Nephron progenitor cell (in vitro differentiated cells): ENCODE measurements at regions not wholly inside any gene's neighbourhood (a gene's known extent, or its start where the extent isn't known, plus 50 kb on each side); places are given as distances from the start of the nearest gene placed in this dataset.

ENCODE experiments used
- DNase-seq: peaks from one replicate; pipeline ENCODE4 v3.0.0; 2021
- H3K27ac Mint-ChIP-seq: 2 replicates; pipeline ENCODE4 v1.8.0; 2021; ENCODE audit warnings: mild to moderate bottlenecking, moderate library complexity, mixed read lengths
- H3K27me3 Mint-ChIP-seq: 2 replicates; pipeline ENCODE4 v1.8.0; 2021; ENCODE audit warnings: mild to moderate bottlenecking, low read depth, mixed read lengths; ENCODE audit not compliant: poor library complexity
- H3K36me3 Mint-ChIP-seq: 2 replicates; pipeline ENCODE4 v1.8.0; 2021; ENCODE audit warnings: low read depth, mixed read lengths
- H3K4me1 Mint-ChIP-seq: 2 replicates; pipeline ENCODE4 v1.8.0; 2021; ENCODE audit warnings: mixed read lengths
- H3K4me3 Mint-ChIP-seq: 2 replicates; pipeline ENCODE4 v1.8.0; 2021; ENCODE audit warnings: mild to moderate bottlenecking, moderate library complexity, mixed read lengths
- H3K9me3 Mint-ChIP-seq: 2 replicates; pipeline ENCODE4 v1.8.0; 2021; ENCODE audit warnings: mild to moderate bottlenecking, moderate library complexity, mixed read lengths
- CTCF ChIP-seq: fragments of 200-600 bp; sonication (generic); IDR thresholded peaks from 2 replicates; pipeline ENCODE4 v1.5.0; 2021; ENCODE audit warnings: antibody characterized with exemption

GRCh38 chr3:74375653-74376052 is 238.8 kb downstream of the CNTN3 start:
- no peaks in the 10 kb centered on the region for H3K36me3 Mint-ChIP-seq
- H3K4me3 Mint-ChIP-seq = no peak overlapping the region
- H3K27me3 Mint-ChIP-seq = peaks cover 6% of the 10 kb centered on the region
- peaks cover 10% of the 10 kb centered on the region for H3K9me3 Mint-ChIP-seq
- no peak for TF ChIP-seq CTCF
- no peak for DNase-seq
- no peak overlapping the region for H3K27ac Mint-ChIP-seq
- no peaks in the 10 kb centered on the region for H3K4me1 Mint-ChIP-seq

GRCh38 chr3:74372743-74373142 is 241.7 kb downstream of the CNTN3 start:
- H3K27me3 Mint-ChIP-seq = peaks cover 3% of the 10 kb centered on the region
- no peak for TF ChIP-seq CTCF

GRCh38 chr3:74370342-74370741 is 244.1 kb downstream of the CNTN3 start:
- peaks cover 3% of the 10 kb centered on the region for H3K27me3 Mint-ChIP-seq
- H3K9me3 Mint-ChIP-seq = peaks cover 2% of the 10 kb centered on the region
- H3K36me3 Mint-ChIP-seq = no peaks in the 10 kb centered on the region
- H3K27ac Mint-ChIP-seq = no peak overlapping the region
- no peaks in the 10 kb centered on the region for H3K4me1 Mint-ChIP-seq
- DNase-seq = no peak
- TF ChIP-seq CTCF = no peak
- no peak overlapping the region for H3K4me3 Mint-ChIP-seq

More at GRCh38 chr3:74372743-74373142, 241.7 kb downstream of the CNTN3 start:
- Mint-ChIP-seq H3K27ac (no peak overlapping the region), H3K36me3 (no peaks in the 10 kb centered on the region), H3K4me1 (no peaks in the 10 kb centered on the region), H3K4me3 (no peak overlapping the region), H3K9me3 (peaks cover 10% of the 10 kb centered on the region)
- no peak for DNase-seq

- no peak for TF ChIP-seq CTCF
- H3K9me3 Mint-ChIP-seq = no peaks in the 10 kb centered on the region
- no peaks in the 10 kb centered on the region for H3K27me3 Mint-ChIP-seq
- no peaks in the 10 kb centered on the region for H3K36me3 Mint-ChIP-seq
- H3K4me1 Mint-ChIP-seq = no peaks in the 10 kb centered on the region
- H3K4me3 Mint-ChIP-seq = no peak overlapping the region
- no peak overlapping the region for H3K27ac Mint-ChIP-seq
- no peak for DNase-seq
Measured at GRCh38 chr3:74366331-74366730, 248.1 kb downstream of the CNTN3 start.

- Mint-ChIP-seq H3K27me3 (peaks cover 4% of the 10 kb centered on the region), H3K4me3 (no peak overlapping the region)
- TF ChIP-seq CTCF = no peak
Measured at GRCh38 chr3:74363346-74363745, 251.1 kb downstream of the CNTN3 start.

GRCh38 chr3:74360406-74360805 is 254.1 kb downstream of the CNTN3 start:
- H3K27ac Mint-ChIP-seq = no peak overlapping the region
- no peaks in the 10 kb centered on the region for H3K9me3 Mint-ChIP-seq
- DNase-seq = no peak
- H3K36me3 Mint-ChIP-seq = no peaks in the 10 kb centered on the region
- no peak for TF ChIP-seq CTCF
- peaks cover 11% of the 10 kb centered on the region for H3K27me3 Mint-ChIP-seq
- H3K4me3 Mint-ChIP-seq = no peak overlapping the region
- no peaks in the 10 kb centered on the region for H3K4me1 Mint-ChIP-seq

More at GRCh38 chr3:74363346-74363745, 251.1 kb downstream of the CNTN3 start:
- H3K4me1 Mint-ChIP-seq = no peaks in the 10 kb centered on the region
- no peak for DNase-seq
- H3K36me3 Mint-ChIP-seq = no peaks in the 10 kb centered on the region
- no peak overlapping the region for H3K27ac Mint-ChIP-seq
- H3K9me3 Mint-ChIP-seq = no peaks in the 10 kb centered on the region
